ENCODE measurements at regions not wholly inside any gene's neighbourhood (a gene's known extent, or its start where the extent isn't known, plus 50 kb on each side); places are given as distances from the start of the nearest gene placed in this dataset.

- TF ChIP-seq, protein P1, sequence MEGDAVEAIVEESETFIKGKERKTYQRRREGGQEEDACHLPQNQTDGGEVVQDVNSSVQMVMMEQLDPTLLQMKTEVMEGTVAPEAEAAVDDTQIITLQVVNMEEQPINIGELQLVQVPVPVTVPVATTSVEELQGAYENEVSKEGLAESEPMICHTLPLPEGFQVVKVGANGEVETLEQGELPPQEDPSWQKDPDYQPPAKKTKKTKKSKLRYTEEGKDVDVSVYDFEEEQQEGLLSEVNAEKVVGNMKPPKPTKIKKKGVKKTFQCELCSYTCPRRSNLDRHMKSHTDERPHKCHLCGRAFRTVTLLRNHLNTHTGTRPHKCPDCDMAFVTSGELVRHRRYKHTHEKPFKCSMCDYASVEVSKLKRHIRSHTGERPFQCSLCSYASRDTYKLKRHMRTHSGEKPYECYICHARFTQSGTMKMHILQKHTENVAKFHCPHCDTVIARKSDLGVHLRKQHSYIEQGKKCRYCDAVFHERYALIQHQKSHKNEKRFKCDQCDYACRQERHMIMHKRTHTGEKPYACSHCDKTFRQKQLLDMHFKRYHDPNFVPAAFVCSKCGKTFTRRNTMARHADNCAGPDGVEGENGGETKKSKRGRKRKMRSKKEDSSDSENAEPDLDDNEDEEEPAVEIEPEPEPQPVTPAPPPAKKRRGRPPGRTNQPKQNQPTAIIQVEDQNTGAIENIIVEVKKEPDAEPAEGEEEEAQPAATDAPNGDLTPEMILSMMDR (IDR thresholded peaks at IDR 0.05): no peak
- intact Hi-C loops (cut with DNase I): loop anchor here (10.0 kb wide), 2 partner anchors 589 to 749 kb away; no protein-coding TSS in a partner anchor
- Histone ChIP-seq H3K36me3 (no peaks in the 10 kb centered on the region), H3K4me3 (no peak overlapping the region), H3K27me3 (no peaks in the 10 kb centered on the region), H3K27ac (no peak overlapping the region), H3K4me1 (peaks cover 5 to 22% of the 10 kb centered on the region in 2 donors), H3K9me3 (no peaks in the 10 kb centered on the region)
- no peak for DNase-seq (ENCODE audit: low spot score in 2 of 2)
Observed at GRCh38 chr15:47475336-47475735, 242.0 kb upstream of the SEMA6D start.

DNA sequence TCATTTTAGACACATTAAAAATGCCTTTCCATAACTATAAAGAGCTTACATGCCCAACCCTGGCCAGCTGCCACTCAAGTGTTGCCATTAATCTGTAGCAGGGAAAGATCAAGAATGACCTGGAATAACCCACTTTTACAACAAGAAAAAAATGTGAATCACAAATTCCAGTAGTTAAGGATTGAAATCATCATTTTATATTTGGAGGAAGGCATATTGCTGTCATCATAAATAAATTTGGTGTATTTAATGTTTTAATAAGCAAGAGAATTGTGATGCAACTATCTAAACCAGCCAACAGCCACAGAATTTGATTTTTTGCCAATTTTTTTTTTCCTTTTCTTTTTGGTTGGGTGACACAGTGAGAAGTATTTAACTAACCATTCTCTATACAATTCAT, 240.0 kb upstream of the SEMA6D start:
- Histone ChIP-seq H3K4me3 (no peak overlapping the region), H3K36me3 (no peaks in the 10 kb centered on the region), H3K9me3 (no peaks in the 10 kb centered on the region), H3K27ac (no peak overlapping the region), H3K4me1 (peaks cover 5 to 22% of the 10 kb centered on the region in 2 donors), H3K27me3 (no peaks in the 10 kb centered on the region)
- no peak for DNase-seq (ENCODE audit: low spot score in 2 of 2)
- intact Hi-C loops (cut with DNase I): loop anchor here (10.0 kb wide), 2 partner anchors 587 to 747 kb away; no protein-coding TSS in a partner anchor
- TF ChIP-seq, protein P1 (IDR thresholded peaks at IDR 0.05): no peak

GRCh38 chr15:47484059-47484458, 233.2 kb upstream of the SEMA6D start:
- no peak overlapping the region for H3K27ac ChIP-seq
- intact Hi-C loops (cut with DNase I): no loop called here

DNA sequence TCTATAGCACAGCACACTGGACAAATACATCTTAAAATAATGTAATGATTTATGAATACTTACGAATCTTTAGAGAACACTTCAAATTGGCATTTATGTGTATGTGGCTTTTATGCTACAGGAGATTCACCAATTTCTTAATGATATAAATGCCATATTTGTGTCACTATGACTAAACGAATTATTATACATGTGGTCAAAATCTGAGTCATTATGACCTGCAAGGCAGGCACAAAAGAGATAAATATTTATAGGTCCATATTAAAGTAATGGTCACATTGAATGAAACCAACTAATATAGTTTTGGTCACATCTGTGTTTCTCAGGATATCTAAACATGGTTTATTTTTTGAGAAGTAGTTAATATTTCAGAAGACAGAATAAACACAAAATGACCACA, 232.3 kb upstream of the SEMA6D start:
- TF ChIP-seq, protein P1 (IDR thresholded peaks at IDR 0.05): no peak
- intact Hi-C loops (cut with DNase I): no loop called here
- H3K4me3 ChIP-seq: no peak overlapping the region
- no peaks in the 10 kb centered on the region for H3K27me3 ChIP-seq
- DNase-seq (ENCODE audit: low spot score in 2 of 2): no peak
- H3K36me3 ChIP-seq: no peaks in the 10 kb centered on the region
- no peak overlapping the region for H3K27ac ChIP-seq
- no peaks in the 10 kb centered on the region for H3K4me1 ChIP-seq
- no peaks in the 10 kb centered on the region for H3K9me3 ChIP-seq

More at GRCh38 chr15:47484059-47484458, 233.2 kb upstream of the SEMA6D start:
- H3K4me1 ChIP-seq: no peaks in the 10 kb centered on the region
- no peaks in the 10 kb centered on the region for H3K9me3 ChIP-seq
- H3K36me3 ChIP-seq: no peaks in the 10 kb centered on the region
- TF ChIP-seq, protein P1 (IDR thresholded peaks at IDR 0.05): no peak
- no peak overlapping the region for H3K4me3 ChIP-seq
- no peaks in the 10 kb centered on the region for H3K27me3 ChIP-seq
- no peak for DNase-seq (ENCODE audit: low spot score in 2 of 2)

- no peak overlapping the region for H3K4me3 ChIP-seq
- DNase-seq (ENCODE audit: low spot score in 2 of 2): no peak
- H3K36me3 ChIP-seq: no peaks in the 10 kb centered on the region
- H3K4me1 ChIP-seq: no peaks in the 10 kb centered on the region
- no peaks in the 10 kb centered on the region for H3K9me3 ChIP-seq
- no peaks in the 10 kb centered on the region for H3K27me3 ChIP-seq
- intact Hi-C loops (cut with DNase I): no loop called here
- TF ChIP-seq, protein P1 (IDR thresholded peaks at IDR 0.05): no peak
- H3K27ac ChIP-seq: no peak overlapping the region
Observed at GRCh38 chr15:47485419-47485818, 231.9 kb upstream of the SEMA6D start.

DNA sequence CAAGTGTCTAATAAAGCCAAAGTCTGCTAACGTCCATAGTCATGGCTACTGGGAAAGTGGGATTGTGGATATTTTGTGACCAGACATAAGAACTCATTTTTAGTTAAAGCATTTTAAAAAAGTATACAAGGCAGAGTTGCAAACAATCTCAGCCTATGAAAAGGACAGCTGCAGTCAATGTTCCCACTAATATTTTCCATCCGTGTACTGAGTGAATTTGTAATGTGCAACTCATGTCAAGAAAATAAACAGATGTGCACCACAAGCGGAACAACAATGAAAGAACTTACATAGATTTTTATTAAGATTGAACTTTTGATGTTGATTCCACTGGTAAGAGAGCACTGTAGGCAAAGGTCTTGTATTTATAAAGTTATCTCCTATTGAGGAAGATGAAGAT, 231.3 kb upstream of the SEMA6D start:
- Histone ChIP-seq H3K4me3 (no peak overlapping the region), H3K9me3 (no peaks in the 10 kb centered on the region), H3K36me3 (no peaks in the 10 kb centered on the region), H3K27me3 (no peaks in the 10 kb centered on the region), H3K27ac (no peak overlapping the region), H3K4me1 (no peaks in the 10 kb centered on the region)
- TF ChIP-seq, protein P1 (IDR thresholded peaks at IDR 0.05): no peak
- DNase-seq (ENCODE audit: low spot score in 2 of 2): no peak
- intact Hi-C loops (cut with DNase I): no loop called here
